Stomach (tissue), 8 donors: ENCODE measurements at regions not wholly inside any gene's neighbourhood (a gene's known extent, or its start where the extent isn't known, plus 50 kb on each side); places are given as distances from the start of the nearest gene placed in this dataset.
A peak's percentile ranks its signal among the peaks of the same experiment; 100 is the strongest.

ENCODE experiments used
- DNase-seq, 2 donors: peaks; one replicate each; pipeline versions ENCODE4 v3.0.0 to v3.0.0-alpha.2; 2013 to 2019
- H3K27ac ChIP-seq, 5 donors: fragments of 200-600 bp in 4 of 5; sonication (generic) in 4 of 5; one replicate each; pipeline ENCODE4 v1.5.1; 2013 to 2019; ENCODE audit warnings: mild to moderate bottlenecking in 1 of 5, moderate library complexity in 1 of 5
- H3K27me3 ChIP-seq, 3 donors: fragments of 200-600 bp; sonication (generic); one replicate each; pipeline ENCODE4 v1.5.1; 2017 to 2019; ENCODE audit warnings: mixed run types in 1 of 3
- H3K36me3 ChIP-seq, 4 donors: fragments of 200-600 bp; sonication (generic); 1 replicate in 3 of 4; 2 replicates in 1 of 4; pipeline ENCODE4 v1.5.1; 2016 to 2019
- H3K4me1 ChIP-seq, 4 donors: fragments of 200-600 bp; sonication (generic); one replicate each; pipeline ENCODE4 v1.5.1; 2016 to 2019
- H3K4me3 ChIP-seq, 4 donors: fragments of 200-600 bp; sonication (generic) in 3 of 4; one replicate each; pipeline ENCODE4 v1.5.1; 2016 to 2019; ENCODE audit warnings: mild to moderate bottlenecking in 1 of 4
- H3K9me3 ChIP-seq, 4 donors: fragments of 200-600 bp; sonication (generic); one replicate each; pipeline ENCODE4 v1.5.1; 2016 to 2019
- EP300 ChIP-seq: sonication (generic); formaldehyde crosslinking; IDR thresholded peaks from one replicate; pipeline ENCODE4 v1.6.1; 2017; ENCODE audit warnings: antibody characterized with exemption
- POLR2A ChIP-seq, 4 donors: fragments of 450-650 bp; IDR thresholded peaks; one replicate each; pipeline ENCODE4 v1.6.1; 2016; ENCODE audit warnings: antibody characterized with exemption in 4 of 4, control low read depth in 2 of 4, mild to moderate bottlenecking in 1 of 4, moderate library complexity in 1 of 4
- POLR2AphosphoS5 ChIP-seq, 3 donors: sonication (generic); formaldehyde crosslinking; IDR thresholded peaks; one replicate each; pipeline ENCODE4 v1.6.1; 2016; ENCODE audit warnings: antibody characterized with exemption in 3 of 3
- WGBS, 5 donors: extraction: QIAGEN DNeasy Blood & Tissue Kit in 3 of 5; methylation state at CpG; one replicate each; pipeline versions ENCODE4 v1.1.5 to v1.1.7; 2013 to 2018; 5-methylcytosine and 5-hydroxymethylcytosine counted together
- intact Hi-C: fragments of 100-400 bp; cut with DNase I; formaldehyde crosslinking; loops from one replicate; pipeline ENCODE4 v1.15.1; 2023; ENCODE audit warnings: low total_unique reads
- TF ChIP-seq, protein P1 (sequence below), 7 experiments: fragments of 450-650 bp in 4 of 7; fragments of 200-600 bp in 3 of 7; sonication (generic) in 3 of 7; IDR thresholded peaks; one replicate each; pipeline ENCODE4 v1.5.1; 2016 to 2019; ENCODE audit warnings: antibody characterized with exemption in 7 of 7, control low read depth in 2 of 7, mild to moderate bottlenecking in 1 of 7
- donor health status: healthy with polysubstance abuse.
- donor health status: Bipolar disorder and iron deficiency.
- donor health status: healthy.

DNA sequence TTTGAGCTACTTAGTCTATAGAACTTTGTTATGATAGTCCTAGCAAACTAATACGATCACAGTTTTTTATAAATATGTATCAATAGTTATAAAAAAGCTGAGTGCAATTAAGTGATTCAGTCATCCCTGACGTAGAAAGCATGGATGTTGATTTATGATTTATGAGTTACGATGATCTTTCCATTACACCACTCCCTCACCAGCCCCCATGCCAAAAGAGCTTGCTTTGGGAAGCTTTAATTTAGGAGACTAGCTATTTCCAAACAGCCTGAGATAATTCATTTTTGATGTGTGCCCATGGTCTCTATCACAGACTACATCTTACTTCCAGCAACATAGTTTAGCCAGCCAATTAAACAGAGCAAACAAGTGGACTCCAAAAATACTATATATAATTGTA is 256.8 kb downstream of the GABRG2 start:
- Histone ChIP-seq H3K4me3 (no peak overlapping the region), H3K27ac (no peak overlapping the region), H3K9me3 (peaks cover 0 to 13% (median 4%) of the 10 kb centered on the region in 4 donors), H3K36me3 (no peaks in the 10 kb centered on the region), H3K4me1 (no peaks in the 10 kb centered on the region), H3K27me3 (no peaks in the 10 kb centered on the region)
- TF ChIP-seq POLR2A (IDR thresholded peaks at IDR 0.05) (no peak), EP300 (no peak), POLR2AphosphoS5 (IDR thresholded peaks at IDR 0.05) (no peak)
- TF ChIP-seq, protein P1, sequence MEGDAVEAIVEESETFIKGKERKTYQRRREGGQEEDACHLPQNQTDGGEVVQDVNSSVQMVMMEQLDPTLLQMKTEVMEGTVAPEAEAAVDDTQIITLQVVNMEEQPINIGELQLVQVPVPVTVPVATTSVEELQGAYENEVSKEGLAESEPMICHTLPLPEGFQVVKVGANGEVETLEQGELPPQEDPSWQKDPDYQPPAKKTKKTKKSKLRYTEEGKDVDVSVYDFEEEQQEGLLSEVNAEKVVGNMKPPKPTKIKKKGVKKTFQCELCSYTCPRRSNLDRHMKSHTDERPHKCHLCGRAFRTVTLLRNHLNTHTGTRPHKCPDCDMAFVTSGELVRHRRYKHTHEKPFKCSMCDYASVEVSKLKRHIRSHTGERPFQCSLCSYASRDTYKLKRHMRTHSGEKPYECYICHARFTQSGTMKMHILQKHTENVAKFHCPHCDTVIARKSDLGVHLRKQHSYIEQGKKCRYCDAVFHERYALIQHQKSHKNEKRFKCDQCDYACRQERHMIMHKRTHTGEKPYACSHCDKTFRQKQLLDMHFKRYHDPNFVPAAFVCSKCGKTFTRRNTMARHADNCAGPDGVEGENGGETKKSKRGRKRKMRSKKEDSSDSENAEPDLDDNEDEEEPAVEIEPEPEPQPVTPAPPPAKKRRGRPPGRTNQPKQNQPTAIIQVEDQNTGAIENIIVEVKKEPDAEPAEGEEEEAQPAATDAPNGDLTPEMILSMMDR (IDR thresholded peaks at IDR 0.05), result no peak
- DNase-seq, result no peak
- intact Hi-C loops, result no loop called here
- WGBS, 5 donors, result 56 to 71% (median 71%) methylated on average over 3 of the region's 3 CpGs

DNA sequence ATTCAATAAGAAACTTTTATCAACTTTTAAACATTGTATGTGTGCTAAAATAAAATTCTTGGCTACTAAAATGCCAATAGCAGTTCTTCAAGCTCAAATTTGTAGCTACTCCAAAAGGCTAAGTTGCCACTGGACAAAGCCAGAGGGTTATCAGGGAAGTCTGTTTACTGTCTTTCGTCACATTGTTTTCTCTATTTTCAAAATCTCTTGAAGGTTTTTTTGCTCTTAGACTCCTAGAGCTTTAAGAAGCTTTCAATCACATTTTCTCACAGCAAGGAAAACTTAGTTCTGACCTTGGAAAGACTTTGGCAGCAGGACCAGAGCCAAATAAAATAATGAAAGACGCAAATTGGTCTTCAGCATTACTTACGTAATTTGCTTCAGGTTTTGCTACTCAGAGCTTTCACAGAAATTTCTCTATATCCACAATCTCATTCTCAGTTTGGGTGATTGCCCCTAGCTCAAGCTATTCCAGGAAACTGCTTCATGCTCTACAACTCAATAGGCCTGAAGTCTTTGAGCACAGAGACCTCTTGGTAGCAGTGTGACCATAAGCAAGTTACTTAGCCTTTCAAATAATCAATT is 257.7 kb downstream of the GABRG2 start:
- Histone ChIP-seq H3K36me3 (no peaks in the 10 kb centered on the region), H3K9me3 (peaks cover 0 to 13% (median 4%) of the 10 kb centered on the region in 4 donors), H3K27ac (no peak overlapping the region), H3K27me3 (no peaks in the 10 kb centered on the region), H3K4me1 (no peaks in the 10 kb centered on the region), H3K4me3 (no peak overlapping the region)
- intact Hi-C loops, result no loop called here
- 58 to 66% (median 59%) methylated on average over 3 of the region's 3 CpGs for WGBS, 5 donors
- peak in 1 of 2 donors; percentile 1 for DNase-seq
- TF ChIP-seq EP300 (no peak), POLR2A (IDR thresholded peaks at IDR 0.05) (no peak), POLR2AphosphoS5 (IDR thresholded peaks at IDR 0.05) (no peak)
- TF ChIP-seq, protein P1 (IDR thresholded peaks at IDR 0.05), result no peak

DNA sequence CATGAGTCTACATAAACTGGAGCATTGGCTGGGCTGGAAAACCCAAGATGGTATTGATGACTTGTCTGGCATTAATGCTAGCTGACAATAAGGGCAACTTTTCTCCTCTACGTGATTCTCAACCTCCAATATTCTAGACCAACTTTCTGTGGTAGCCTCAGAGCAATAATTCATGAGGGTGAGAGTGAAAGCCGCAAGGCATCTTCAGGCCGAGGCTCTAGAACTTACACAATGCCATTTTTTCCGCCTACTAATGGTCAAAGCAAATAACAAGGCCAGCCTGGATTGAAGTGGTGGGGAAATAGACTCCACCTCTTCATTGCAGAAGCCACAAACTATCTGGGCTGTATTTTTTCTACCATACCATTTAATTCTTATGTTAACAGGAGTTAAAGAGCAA is 267.4 kb downstream of the GABRG2 start:
- H3K36me3 ChIP-seq, result no peaks in the 10 kb centered on the region
- H3K4me3 ChIP-seq, result no peak overlapping the region
- H3K27ac ChIP-seq, result no peak overlapping the region
- H3K4me1 ChIP-seq, result no peaks in the 10 kb centered on the region
- WGBS, 5 donors, result 69 to 82% (median 78%) methylated on average over 4 of the region's 4 CpGs
- H3K9me3 ChIP-seq, result peaks cover 0 to 8% (median 0%) of the 10 kb centered on the region in 4 donors
- TF ChIP-seq POLR2AphosphoS5 (IDR thresholded peaks at IDR 0.05), result no peak
- H3K27me3 ChIP-seq, result no peaks in the 10 kb centered on the region
- DNase-seq, result no peak
- intact Hi-C loops, result no loop called here

DNA sequence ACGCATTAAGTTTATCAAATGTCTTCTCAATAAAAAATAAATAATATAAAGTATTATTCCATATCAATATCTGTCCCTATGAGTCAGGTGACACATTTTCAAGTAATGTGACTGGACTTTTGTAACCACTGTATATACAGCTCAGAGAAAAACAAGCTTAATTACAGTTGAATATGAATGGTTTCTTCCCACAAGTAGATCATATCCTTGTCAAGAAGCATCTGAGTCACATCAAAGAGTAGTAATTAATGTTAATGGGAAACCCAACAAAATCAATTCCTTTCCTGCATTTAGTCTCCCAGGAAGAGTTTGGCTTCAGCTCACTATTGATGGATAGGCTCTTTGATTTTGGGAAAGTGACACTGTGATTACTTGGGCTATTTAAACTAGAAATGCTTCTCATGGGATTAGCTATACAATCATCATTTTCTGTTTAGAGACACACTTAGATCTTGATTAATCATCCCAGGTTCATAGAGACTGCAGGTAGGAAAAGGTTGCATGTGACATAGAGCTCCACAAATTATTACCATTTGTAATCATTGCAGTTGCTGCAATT is 292.9 kb downstream of the GABRG2 start:
- H3K27me3 ChIP-seq, result no peaks in the 10 kb centered on the region

More for the DNA sequence above, 292.9 kb downstream of the GABRG2 start:
- Histone ChIP-seq H3K27ac (no peak overlapping the region), H3K4me3 (no peak overlapping the region), H3K36me3 (no peaks in the 10 kb centered on the region), H3K9me3 (peaks cover 0 to 9% (median 4%) of the 10 kb centered on the region in 4 donors), H3K4me1 (no peaks in the 10 kb centered on the region)
- TF ChIP-seq, protein P1 (IDR thresholded peaks at IDR 0.05), result no peak
- TF ChIP-seq POLR2A (IDR thresholded peaks at IDR 0.05) (no peak), EP300 (no peak), POLR2AphosphoS5 (IDR thresholded peaks at IDR 0.05) (no peak)
- intact Hi-C loops, result no loop called here
- DNase-seq, result no peak
- WGBS, 5 donors, result 0 to 96% (median 93%) methylated on average over 1 of the region's 1 CpG
